ENCODE measurements at regions not wholly inside any gene's neighbourhood (a gene's known extent, or its start where the extent isn't known, plus 50 kb on each side); places are given as distances from the start of the nearest gene placed in this dataset.
"Not testable (repeated sequence)": the region's sequence is repeated elsewhere in the genome, so short reads cannot be mapped to it uniquely, and the experiment has no call there.

GRCh38 chr17:22304667-22305303 lies 612.5 kb downstream of the KCNJ18 start:
- no peak for DNase-seq (ENCODE audit: low read depth in 2 of 2, low spot score in 1 of 2)

- no peak for DNase-seq (ENCODE audit: low read depth in 2 of 2, low spot score in 1 of 2)
These were observed 613.2 kb downstream of the KCNJ18 start for GRCh38 chr17:22305356-22306071.

- not testable (repeated sequence) for DNase-seq (ENCODE audit: low read depth in 2 of 2, low spot score in 1 of 2)
These were observed 618.0 kb downstream of the KCNJ18 start for GRCh38 chr17:22310292-22310691.

- DNase-seq (ENCODE audit: low read depth in 2 of 2, low spot score in 1 of 2) = no peak
These were observed 618.7 kb downstream of the KCNJ18 start for GRCh38 chr17:22310717-22311686.

- DNase-seq (ENCODE audit: low read depth in 2 of 2, low spot score in 1 of 2) = not testable (repeated sequence)
These were observed 628.7 kb downstream of the KCNJ18 start for GRCh38 chr17:22321001-22321400.

- not testable (repeated sequence) for DNase-seq (ENCODE audit: low read depth in 2 of 2, low spot score in 1 of 2)
These were observed 630.7 kb downstream of the KCNJ18 start for GRCh38 chr17:22322893-22323550.

- DNase-seq (ENCODE audit: low read depth in 2 of 2, low spot score in 1 of 2) = no peak
These were observed 645.1 kb downstream of the KCNJ18 start for GRCh38 chr17:22337467-22337866.

- not testable (repeated sequence) for DNase-seq (ENCODE audit: low read depth in 2 of 2, low spot score in 1 of 2)
These were observed 664.3 kb downstream of the KCNJ18 start for GRCh38 chr17:22356603-22357002.

- DNase-seq (ENCODE audit: low read depth in 2 of 2, low spot score in 1 of 2) = not testable (repeated sequence)
These were observed 678.7 kb downstream of the KCNJ18 start for GRCh38 chr17:22370988-22371387.

- DNase-seq (ENCODE audit: low read depth in 2 of 2, low spot score in 1 of 2) = no peak
These were observed 681.6 kb downstream of the KCNJ18 start for GRCh38 chr17:22373911-22374310.

- no peak for DNase-seq (ENCODE audit: low read depth in 2 of 2, low spot score in 1 of 2)
These were observed 682.4 kb downstream of the KCNJ18 start for GRCh38 chr17:22374741-22375140.

GRCh38 chr17:22376747-22377146 lies 684.4 kb downstream of the KCNJ18 start:
- DNase-seq (ENCODE audit: low read depth in 2 of 2, low spot score in 1 of 2) = not testable (repeated sequence)

- not testable (repeated sequence) for DNase-seq (ENCODE audit: low read depth in 2 of 2, low spot score in 1 of 2)
These were observed 686.4 kb downstream of the KCNJ18 start for GRCh38 chr17:22378748-22379147.

GRCh38 chr17:22381589-22381988 lies 689.3 kb downstream of the KCNJ18 start:
- not testable (repeated sequence) for DNase-seq (ENCODE audit: low read depth in 2 of 2, low spot score in 1 of 2)

GRCh38 chr17:22383772-22384460 lies 691.6 kb downstream of the KCNJ18 start:
- DNase-seq (ENCODE audit: low read depth in 2 of 2, low spot score in 1 of 2) = not testable (repeated sequence)

- not testable (repeated sequence) for DNase-seq (ENCODE audit: low read depth in 2 of 2, low spot score in 1 of 2)
These were observed 692.1 kb downstream of the KCNJ18 start for GRCh38 chr17:22384461-22384800.

GRCh38 chr17:22398446-22398845 lies 706.1 kb downstream of the KCNJ18 start:
- not testable (repeated sequence) for DNase-seq (ENCODE audit: low read depth in 2 of 2, low spot score in 1 of 2)

GRCh38 chr17:22399037-22399436 lies 706.7 kb downstream of the KCNJ18 start:
- DNase-seq (ENCODE audit: low read depth in 2 of 2, low spot score in 1 of 2) = not testable (repeated sequence)

- peak in 1 of 2 donors; percentile 3 for DNase-seq (ENCODE audit: low read depth in 2 of 2, low spot score in 1 of 2)
These were observed 712.8 kb downstream of the KCNJ18 start for GRCh38 chr17:22405080-22405479.

- DNase-seq (ENCODE audit: low read depth in 2 of 2, low spot score in 1 of 2) = no peak
These were observed 716.9 kb downstream of the KCNJ18 start for GRCh38 chr17:22409160-22409751.

Measured in stimulated activated CD8-positive, alpha-beta memory T cell treated with anti-CD3 and anti-CD28 coated beads, Interleukin-4, amount 100 ng/mL, for 4 hours (primary cell).